ENCODE measurements at regions not wholly inside any gene's neighbourhood (a gene's known extent, or its start where the extent isn't known, plus 50 kb on each side); places are given as distances from the start of the nearest gene placed in this dataset.
"Not testable (repeated sequence)": the region's sequence is repeated elsewhere in the genome, so short reads cannot be mapped to it uniquely, and the experiment has no call there.

GRCh38 chr5:29203049-29203448 lies 1990.4 kb upstream of the CDH6 start:
- Histone ChIP-seq H3K4me3 (IDR thresholded peaks at IDR 0.05; ENCODE audit: insufficient read depth, low read depth, low read length) (no peak overlapping the region), H3K4me1 (ENCODE audit: low read depth, poor library complexity, severe bottlenecking) (no peaks in the 10 kb centered on the region), H3K27ac (no peak overlapping the region), H3K4me2 (no peak overlapping the region), H3K9ac (no peak overlapping the region), H3K36me3 (ENCODE audit: insufficient read depth) (no peaks in the 10 kb centered on the region), H3K27me3 (ENCODE audit: insufficient read depth, low read depth) (no peaks in the 10 kb centered on the region), H4K20me1 (ENCODE audit: insufficient read depth) (no peaks in the 10 kb centered on the region), H2AFZ (ENCODE audit: low read depth) (no peak overlapping the region), H3K79me2 (ENCODE audit: insufficient read depth, low read depth) (no peaks in the 10 kb centered on the region)
- TF ChIP-seq CTCF (conservative IDR thresholded peaks at IDR 0.05; ENCODE audit: low read depth, low read length): no peak

- Histone ChIP-seq H4K20me1 (ENCODE audit: insufficient read depth) (no peaks in the 10 kb centered on the region), H3K4me3 (IDR thresholded peaks at IDR 0.05; ENCODE audit: insufficient read depth, low read depth, low read length) (no peak overlapping the region), H3K27me3 (ENCODE audit: insufficient read depth, low read depth) (no peaks in the 10 kb centered on the region), H3K36me3 (ENCODE audit: insufficient read depth) (no peaks in the 10 kb centered on the region), H2AFZ (ENCODE audit: low read depth) (no peak overlapping the region), H3K9ac (no peak overlapping the region), H3K4me2 (no peak overlapping the region), H3K27ac (no peak overlapping the region), H3K79me2 (ENCODE audit: insufficient read depth, low read depth) (no peaks in the 10 kb centered on the region), H3K4me1 (ENCODE audit: low read depth, poor library complexity, severe bottlenecking) (no peaks in the 10 kb centered on the region)
- no peak for TF ChIP-seq CTCF (conservative IDR thresholded peaks at IDR 0.05; ENCODE audit: low read depth, low read length)
Observed at GRCh38 chr5:29197631-29198454, 1995.6 kb upstream of the CDH6 start.

GRCh38 chr5:29193972-29194371 lies 1999.5 kb upstream of the CDH6 start:
- Histone ChIP-seq H3K4me3 (IDR thresholded peaks at IDR 0.05; ENCODE audit: insufficient read depth, low read depth, low read length) (no peak overlapping the region), H3K4me2 (no peak overlapping the region), H3K27ac (no peak overlapping the region), H3K9ac (no peak overlapping the region), H3K4me1 (ENCODE audit: low read depth, poor library complexity, severe bottlenecking) (no peaks in the 10 kb centered on the region), H3K79me2 (ENCODE audit: insufficient read depth, low read depth) (no peaks in the 10 kb centered on the region), H3K36me3 (ENCODE audit: insufficient read depth) (no peaks in the 10 kb centered on the region), H2AFZ (ENCODE audit: low read depth) (no peak overlapping the region), H4K20me1 (ENCODE audit: insufficient read depth) (no peaks in the 10 kb centered on the region), H3K27me3 (ENCODE audit: insufficient read depth, low read depth) (no peaks in the 10 kb centered on the region)
- no peak for TF ChIP-seq CTCF (conservative IDR thresholded peaks at IDR 0.05; ENCODE audit: low read depth, low read length)

GRCh38 chr5:29191269-29192048 lies 2002.0 kb upstream of the CDH6 start:
- not testable (repeated sequence) for H3K4me2 ChIP-seq; H3K36me3 ChIP-seq (ENCODE audit: insufficient read depth); H3K4me3 ChIP-seq (IDR thresholded peaks at IDR 0.05; ENCODE audit: insufficient read depth, low read depth, low read length); H3K9ac ChIP-seq; H4K20me1 ChIP-seq (ENCODE audit: insufficient read depth); H3K79me2 ChIP-seq (ENCODE audit: insufficient read depth, low read depth); H3K27ac ChIP-seq; H3K4me1 ChIP-seq (ENCODE audit: low read depth, poor library complexity, severe bottlenecking); H3K27me3 ChIP-seq (ENCODE audit: insufficient read depth, low read depth); H2AFZ ChIP-seq (ENCODE audit: low read depth)

GRCh38 chr5:29190398-29190797 lies 2003.1 kb upstream of the CDH6 start:
- H3K4me2 ChIP-seq; H2AFZ ChIP-seq (ENCODE audit: low read depth); H3K27me3 ChIP-seq (ENCODE audit: insufficient read depth, low read depth); H3K9ac ChIP-seq; H3K4me3 ChIP-seq (IDR thresholded peaks at IDR 0.05; ENCODE audit: insufficient read depth, low read depth, low read length); H3K27ac ChIP-seq; H4K20me1 ChIP-seq (ENCODE audit: insufficient read depth); H3K79me2 ChIP-seq (ENCODE audit: insufficient read depth, low read depth); H3K4me1 ChIP-seq (ENCODE audit: low read depth, poor library complexity, severe bottlenecking); H3K36me3 ChIP-seq (ENCODE audit: insufficient read depth): not testable (repeated sequence)

- H3K4me1 ChIP-seq (ENCODE audit: low read depth, poor library complexity, severe bottlenecking); H2AFZ ChIP-seq (ENCODE audit: low read depth); H3K79me2 ChIP-seq (ENCODE audit: insufficient read depth, low read depth); H3K9ac ChIP-seq; H3K4me2 ChIP-seq; H3K27me3 ChIP-seq (ENCODE audit: insufficient read depth, low read depth); H3K27ac ChIP-seq; H3K4me3 ChIP-seq (IDR thresholded peaks at IDR 0.05; ENCODE audit: insufficient read depth, low read depth, low read length); H3K36me3 ChIP-seq (ENCODE audit: insufficient read depth); H4K20me1 ChIP-seq (ENCODE audit: insufficient read depth): not testable (repeated sequence)
Observed at GRCh38 chr5:29186380-29186779, 2007.1 kb upstream of the CDH6 start.
